Vagina (tissue), 2 donors: ENCODE measurements at regions not wholly inside any gene's neighbourhood (a gene's known extent, or its start where the extent isn't known, plus 50 kb on each side); places are given as distances from the start of the nearest gene placed in this dataset.

Source experiments
- CTCF ChIP-seq, 3 experiments: fragments of 450-650 bp in 2 of 3; fragments of 200-600 bp in 1 of 3; sonication (generic) in 1 of 3; IDR thresholded peaks; one replicate each; pipeline ENCODE4 v1.5.1; 2017 to 2019; ENCODE audit warnings: antibody characterized with exemption in 3 of 3, mild to moderate bottlenecking in 2 of 3, moderate library complexity in 2 of 3
- POLR2A ChIP-seq, 2 donors: fragments of 450-650 bp; IDR thresholded peaks; one replicate each; pipeline ENCODE4 v1.6.1; 2017; ENCODE audit warnings: antibody characterized with exemption in 2 of 2, mild to moderate bottlenecking in 2 of 2, moderate library complexity in 2 of 2
- POLR2AphosphoS5 ChIP-seq, 2 donors: sonication (generic); formaldehyde crosslinking; IDR thresholded peaks; one replicate each; pipeline ENCODE4 v1.9.0; 2017; ENCODE audit warnings: antibody characterized with exemption in 2 of 2, mild to moderate bottlenecking in 2 of 2, low read depth in 1 of 2; ENCODE audit not compliant: insufficient read depth in 1 of 2

- TF ChIP-seq CTCF (IDR thresholded peaks at IDR 0.05) = no peak
- no peak for TF ChIP-seq POLR2AphosphoS5 (IDR thresholded peaks at IDR 0.05; ENCODE audit: insufficient read depth in 1 of 2, low read depth in 1 of 2)
- TF ChIP-seq POLR2A (IDR thresholded peaks at IDR 0.05) = no peak
Observed at GRCh38 chr3:153260681-153261080, 98.7 kb downstream of the RAP2B start.
